ENCODE measurements at regions not wholly inside any gene's neighbourhood (a gene's known extent, or its start where the extent isn't known, plus 50 kb on each side); places are given as distances from the start of the nearest gene placed in this dataset.

DNA sequence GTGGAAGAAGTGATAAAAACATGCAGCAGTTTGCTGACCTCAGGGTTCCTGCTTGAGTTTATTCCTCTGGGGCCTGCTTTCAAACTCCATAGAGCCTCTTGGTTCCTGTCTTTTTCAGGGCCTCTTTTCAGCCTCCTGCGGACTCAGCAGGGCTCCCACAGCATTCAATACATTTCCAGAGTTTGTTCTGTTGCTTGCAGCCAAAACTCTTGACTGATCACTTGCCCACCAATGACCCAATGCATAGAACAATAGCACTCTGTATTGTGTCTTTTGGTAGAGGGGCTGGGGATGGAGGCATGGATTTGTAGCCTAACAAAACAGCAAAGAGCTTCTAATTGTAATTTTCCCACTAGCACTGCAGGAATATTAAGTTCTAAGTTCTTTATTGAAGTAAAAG, 50.8 kb upstream of the CREB5 start:
- no peak for DNase-seq (ENCODE audit: low read depth)

DNA sequence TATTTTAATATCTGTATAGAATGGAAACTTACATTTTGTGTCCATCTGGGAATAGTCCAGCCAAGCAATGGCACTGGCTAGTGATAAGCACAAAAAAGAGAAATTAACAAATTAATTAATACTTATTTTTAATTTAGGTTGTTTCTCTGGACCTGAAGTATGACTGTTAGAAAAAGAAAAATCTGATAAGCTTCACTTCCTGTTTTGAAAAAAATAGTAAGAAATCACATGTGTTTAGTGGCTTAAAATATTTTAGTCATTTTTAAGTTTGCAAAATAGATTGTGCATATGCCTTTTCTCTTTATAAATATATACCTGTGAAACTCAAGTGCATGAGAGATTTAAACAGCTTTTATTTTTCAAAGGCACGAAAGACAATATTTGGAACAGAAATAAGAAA, 50.1 kb upstream of the CREB5 start:
- DNase-seq (ENCODE audit: low read depth), result no peak

All from iris pigment epithelial cell (primary cell).